AG08395 (cell line): ENCODE measurements at regions not wholly inside any gene's neighbourhood (a gene's known extent, or its start where the extent isn't known, plus 50 kb on each side); places are given as distances from the start of the nearest gene placed in this dataset.

Experiments
- DNase-seq: peaks from one replicate; pipeline ENCODE4 v3.0.0; 2012; ENCODE audit warnings: mixed read lengths, low spot score

GRCh38 chr4:30939684-30940083 lies 219.5 kb downstream of the PCDH7 start:
- DNase-seq, result no peak

DNA sequence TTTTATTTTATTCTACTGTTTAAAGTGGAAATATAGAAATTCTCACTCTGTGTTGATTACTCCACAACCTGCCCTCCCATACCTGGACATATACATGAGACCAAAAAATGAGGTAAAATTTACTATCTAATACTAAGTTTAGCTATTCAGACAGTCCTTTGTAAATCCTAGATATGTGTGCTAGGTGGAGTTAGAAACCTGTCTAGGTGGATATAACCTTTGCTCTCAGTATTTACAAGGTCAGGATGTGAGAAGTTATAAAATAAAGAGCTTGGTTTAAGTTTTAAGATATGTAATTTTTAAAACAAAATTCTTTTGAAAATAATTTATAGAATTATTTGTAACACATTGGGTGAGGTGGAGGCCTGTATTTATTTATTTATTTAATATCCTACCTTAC lies 221.5 kb downstream of the PCDH7 start:
- no peak for DNase-seq

GRCh38 chr4:30943356-30943755 lies 223.2 kb downstream of the PCDH7 start:
- no peak for DNase-seq

- DNase-seq, result no peak
Observed at GRCh38 chr4:30945586-30945985, 225.4 kb downstream of the PCDH7 start.

- DNase-seq, result no peak
Observed at GRCh38 chr4:30946288-30946687, 226.1 kb downstream of the PCDH7 start.

- no peak for DNase-seq
Observed at GRCh38 chr4:30948653-30949052, 228.5 kb downstream of the PCDH7 start.

- no peak for DNase-seq
Observed at GRCh38 chr4:30950737-30951136, 230.6 kb downstream of the PCDH7 start.

DNA sequence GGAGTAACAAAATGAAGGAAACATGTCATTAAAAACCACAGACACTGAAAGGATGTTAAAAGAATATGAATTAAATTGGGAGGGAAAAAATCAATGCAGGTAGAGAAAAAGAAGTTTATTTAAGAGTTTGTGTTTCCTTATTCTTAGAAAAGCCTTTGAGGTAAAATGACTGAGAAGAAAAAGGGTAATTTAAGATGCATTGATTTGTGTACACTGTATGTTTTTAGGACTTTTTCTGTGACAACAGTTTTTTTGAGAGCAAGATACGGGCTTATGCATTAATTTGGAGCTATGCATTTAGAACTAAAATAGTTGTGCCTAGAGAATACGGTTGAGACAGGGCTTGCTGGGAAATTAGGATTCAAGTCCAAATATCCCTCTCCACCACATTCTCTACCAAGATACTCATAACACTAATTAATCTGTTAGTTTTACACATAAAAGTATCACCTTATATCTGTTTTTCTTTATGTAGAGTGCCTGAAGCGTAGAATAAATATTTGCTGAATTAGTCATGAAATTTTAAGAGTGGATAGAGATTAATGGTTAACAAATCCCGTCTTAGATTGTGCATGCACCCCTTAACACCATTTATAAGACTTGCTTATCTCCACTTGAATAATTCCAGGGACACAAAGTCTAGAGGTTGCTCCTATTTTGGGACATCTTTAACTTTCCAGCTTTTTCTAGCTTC lies 232.5 kb downstream of the PCDH7 start:
- DNase-seq, result no peak

DNA sequence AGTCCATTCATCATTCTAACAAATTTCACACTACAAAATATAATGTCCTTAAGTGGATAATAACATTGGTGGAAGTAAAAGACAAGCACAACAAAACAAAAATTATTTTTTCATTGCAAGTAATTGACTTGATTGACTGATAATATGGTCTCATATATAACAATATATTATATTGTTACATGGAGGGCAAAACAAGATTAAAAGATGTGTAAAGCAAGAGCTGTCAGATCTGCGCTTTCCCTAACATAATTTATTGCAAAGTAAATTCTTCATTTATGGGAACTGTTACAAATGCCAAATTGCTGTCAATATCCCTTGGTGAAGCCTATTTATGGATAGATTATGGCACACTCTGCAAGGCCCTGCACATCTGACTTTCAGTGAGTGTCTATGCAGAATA lies 233.6 kb downstream of the PCDH7 start:
- no peak for DNase-seq

GRCh38 chr4:30956916-30957315 lies 236.7 kb downstream of the PCDH7 start:
- DNase-seq, result no peak

DNA sequence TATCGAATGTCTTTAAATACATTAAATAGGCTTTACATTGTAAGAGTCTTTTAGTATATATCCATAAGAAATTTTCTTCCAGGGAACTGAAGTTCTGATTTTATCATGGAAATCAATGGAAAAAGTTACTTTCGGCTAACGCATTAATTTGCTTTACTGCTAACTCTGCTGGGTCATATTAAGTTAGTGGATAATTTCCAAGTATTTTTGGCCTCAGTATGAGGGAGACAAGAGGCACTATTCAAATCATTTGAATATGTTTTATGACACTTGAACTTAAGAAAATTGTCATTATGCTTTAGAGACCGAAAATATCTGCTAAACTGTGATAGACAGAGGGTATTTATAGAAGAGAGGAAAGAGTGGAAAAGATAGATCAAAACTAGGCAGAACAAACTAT lies 237.5 kb downstream of the PCDH7 start:
- DNase-seq, result no peak

- no peak for DNase-seq
Observed at GRCh38 chr4:30959781-30960485, 239.8 kb downstream of the PCDH7 start.

- DNase-seq, result no peak
Observed at GRCh38 chr4:30962939-30963338, 242.8 kb downstream of the PCDH7 start.

DNA sequence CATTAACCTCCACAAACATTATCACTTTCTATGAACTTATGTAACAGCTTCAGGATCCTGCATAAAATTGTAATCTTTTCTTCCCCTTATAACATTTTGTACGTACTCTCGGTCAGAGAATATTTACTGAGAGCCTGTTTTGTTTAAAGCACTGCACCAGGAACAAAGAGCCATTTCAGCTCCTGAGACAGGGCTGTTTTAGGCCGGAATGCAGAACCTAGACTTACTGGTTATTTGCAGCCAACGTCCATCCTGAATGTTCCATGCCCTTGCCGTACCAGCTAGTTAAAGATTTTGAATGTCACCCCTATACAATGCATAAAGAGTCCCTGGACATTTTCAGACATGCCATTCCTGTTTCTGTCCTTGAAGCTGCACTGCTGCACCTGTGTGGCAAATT lies 248.8 kb downstream of the PCDH7 start:
- DNase-seq, result no peak

DNA sequence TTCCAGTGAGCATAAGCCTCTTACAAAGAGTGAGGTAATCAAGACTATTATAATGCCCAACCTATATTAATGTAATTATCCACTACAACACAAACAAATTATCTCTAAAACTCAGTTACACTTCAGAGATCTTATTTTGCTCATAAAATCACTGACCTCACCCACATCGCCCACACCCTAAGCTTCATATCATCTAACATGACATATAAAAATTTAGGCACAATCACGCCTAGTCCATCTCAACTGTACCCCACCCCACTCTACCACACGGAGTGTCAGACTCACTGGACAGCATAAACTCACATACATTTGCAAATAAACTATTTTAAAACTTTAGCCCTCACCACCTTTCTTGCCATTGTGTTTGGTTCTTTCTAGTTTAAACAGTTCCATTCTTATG lies 252.4 kb downstream of the PCDH7 start:
- DNase-seq, result no peak

DNA sequence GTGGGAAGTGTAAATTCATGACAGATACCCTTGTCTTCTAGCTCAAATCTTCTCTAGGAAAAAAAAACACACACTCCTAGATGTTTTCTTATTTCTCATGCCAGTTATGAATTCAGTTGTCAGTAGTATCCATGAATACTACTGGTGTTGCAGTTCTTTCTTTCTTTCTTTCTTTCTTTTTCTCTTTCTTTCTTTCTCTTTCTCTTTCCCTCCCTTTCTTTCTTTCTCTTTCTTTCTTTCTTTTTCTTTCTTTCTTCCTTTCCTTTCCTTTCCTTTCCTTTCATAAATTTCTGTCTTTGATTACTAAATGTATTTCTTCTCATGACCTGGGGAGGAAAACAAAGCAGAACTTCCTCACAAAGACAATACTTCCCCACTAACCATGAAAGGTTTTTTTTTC lies 253.8 kb downstream of the PCDH7 start:
- DNase-seq, result no peak

- DNase-seq, result no peak
Observed at GRCh38 chr4:30979402-30979801, 259.2 kb downstream of the PCDH7 start.

- no peak for DNase-seq
Observed at GRCh38 chr4:30989508-30989907, 269.3 kb downstream of the PCDH7 start.

DNA sequence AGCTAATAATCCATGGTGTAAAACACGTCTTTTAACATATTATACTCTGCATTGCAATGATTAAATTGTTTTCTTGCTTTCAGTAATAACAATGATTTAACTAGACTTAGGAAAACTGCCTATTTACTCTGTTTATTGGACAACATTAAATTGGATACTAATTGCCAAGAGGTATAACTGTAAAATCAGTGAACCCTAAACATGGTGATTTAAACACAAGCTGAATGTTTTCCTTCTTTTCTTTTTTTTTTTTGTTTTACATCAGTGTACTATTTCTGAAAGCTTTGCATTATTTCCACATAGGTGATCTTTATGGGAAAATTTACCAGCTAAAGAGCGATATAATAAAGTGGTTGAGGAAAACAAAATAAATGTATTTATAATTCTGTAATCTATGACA lies 276.7 kb downstream of the PCDH7 start:
- DNase-seq, result no peak

DNA sequence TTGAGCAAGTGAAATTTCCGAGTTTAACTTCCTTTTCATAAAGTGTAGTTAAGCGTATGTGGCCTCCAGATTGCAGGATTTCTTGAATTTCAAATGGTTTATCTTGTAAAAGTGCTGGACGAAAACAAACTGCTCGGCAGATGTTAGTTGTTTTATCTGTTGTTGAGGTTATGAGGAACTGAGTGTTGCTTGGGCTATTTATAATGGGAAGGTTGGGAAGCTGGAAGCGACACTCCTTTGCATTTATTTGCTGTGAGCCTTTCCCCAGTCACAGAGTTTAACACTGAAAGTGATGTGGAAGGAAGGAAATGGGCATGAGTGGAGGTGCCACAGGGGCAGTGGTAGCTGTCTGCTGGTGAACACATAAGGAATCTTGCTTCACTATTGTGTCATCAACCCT lies 284.9 kb downstream of the PCDH7 start:
- no peak for DNase-seq

GRCh38 chr4:31007858-31008257 lies 287.7 kb downstream of the PCDH7 start:
- DNase-seq, result no peak

DNA sequence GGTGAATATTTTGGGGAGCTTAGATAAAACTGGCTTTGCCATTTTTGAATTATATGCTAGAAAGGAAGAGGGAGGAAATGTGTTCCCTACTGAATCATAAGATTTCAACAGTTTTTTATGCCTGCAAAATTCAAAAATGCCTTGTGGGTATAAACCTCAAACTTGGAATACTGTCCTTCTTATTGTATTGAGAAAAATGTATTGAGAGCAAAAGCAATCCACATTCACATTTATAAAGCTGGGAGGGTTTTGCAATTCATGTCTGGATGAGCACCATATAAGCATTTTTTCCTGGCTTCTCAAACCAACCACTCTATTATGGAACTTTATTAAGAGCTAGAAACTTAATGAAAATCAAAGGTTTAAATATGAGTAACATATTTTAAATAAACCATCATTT lies 289.8 kb downstream of the PCDH7 start:
- DNase-seq, result no peak

DNA sequence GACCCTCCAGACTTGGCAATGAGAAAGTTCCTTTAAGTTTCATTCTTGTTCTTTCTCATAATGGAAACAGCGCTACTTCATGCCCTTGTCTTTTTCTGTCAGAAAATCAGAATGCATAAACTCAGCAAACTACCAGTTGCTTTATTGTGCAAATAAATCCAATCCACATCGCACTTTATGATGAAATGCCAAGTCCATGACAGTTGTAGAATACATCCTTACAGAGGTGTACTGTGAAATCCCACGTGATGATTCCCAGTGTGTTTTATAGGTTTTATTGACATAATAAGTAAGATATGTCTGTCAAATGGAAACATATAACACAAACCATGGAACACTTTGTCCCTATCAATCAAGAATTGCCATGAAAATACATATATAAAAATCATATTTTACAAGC lies 295.0 kb downstream of the PCDH7 start:
- no peak for DNase-seq
